ENCODE measurements at regions not wholly inside any gene's neighbourhood (a gene's known extent, or its start where the extent isn't known, plus 50 kb on each side); places are given as distances from the start of the nearest gene placed in this dataset.
"Not testable (repeated sequence)": the region's sequence is repeated elsewhere in the genome, so short reads cannot be mapped to it uniquely, and the experiment has no call there.

- DNase-seq (ENCODE audit: low read depth); H3K4me3 ChIP-seq (ENCODE audit: low read depth, low read length): not testable (repeated sequence)
These were observed 627.4 kb downstream of the SPATA31A7 start for GRCh38 chr9:61817127-61817705.

- not testable (repeated sequence) for H3K4me3 ChIP-seq (ENCODE audit: low read depth, low read length); DNase-seq (ENCODE audit: low read depth)
These were observed 663.9 kb downstream of the SPATA31A7 start for GRCh38 chr9:61853624-61854259.

- DNase-seq (ENCODE audit: low read depth): not testable (repeated sequence)
- peak overlapping the region; percentile 32 for H3K4me3 ChIP-seq (ENCODE audit: low read depth, low read length)
These were observed 664.4 kb downstream of the SPATA31A7 start for GRCh38 chr9:61854260-61854640.

- H3K4me3 ChIP-seq (ENCODE audit: low read depth, low read length); DNase-seq (ENCODE audit: low read depth): not testable (repeated sequence)
These were observed 666.4 kb downstream of the SPATA31A7 start for GRCh38 chr9:61856283-61856682.

- not testable (repeated sequence) for DNase-seq (ENCODE audit: low read depth); H3K4me3 ChIP-seq (ENCODE audit: low read depth, low read length)
These were observed 667.1 kb downstream of the SPATA31A7 start for GRCh38 chr9:61856858-61857453.

GRCh38 chr9:61857709-61858351, 668.0 kb downstream of the SPATA31A7 start:
- not testable (repeated sequence) for DNase-seq (ENCODE audit: low read depth); H3K4me3 ChIP-seq (ENCODE audit: low read depth, low read length)

- not testable (repeated sequence) for DNase-seq (ENCODE audit: low read depth)
These were observed 672.7 kb downstream of the SPATA31A7 start for GRCh38 chr9:61862431-61862971.

GRCh38 chr9:61864463-61864862, 674.6 kb downstream of the SPATA31A7 start:
- not testable (repeated sequence) for H3K4me3 ChIP-seq (ENCODE audit: low read depth, low read length); DNase-seq (ENCODE audit: low read depth)

More at GRCh38 chr9:61862431-61862971, 672.7 kb downstream of the SPATA31A7 start:
- H3K4me3 ChIP-seq (ENCODE audit: low read depth, low read length): not testable (repeated sequence)

- not testable (repeated sequence) for H3K4me3 ChIP-seq (ENCODE audit: low read depth, low read length); DNase-seq (ENCODE audit: low read depth)
These were observed 679.1 kb downstream of the SPATA31A7 start for GRCh38 chr9:61868965-61869364.

- not testable (repeated sequence) for DNase-seq (ENCODE audit: low read depth); H3K4me3 ChIP-seq (ENCODE audit: low read depth, low read length)
These were observed 682.5 kb downstream of the SPATA31A7 start for GRCh38 chr9:61872329-61872728.
